ENCODE measurements at regions not wholly inside any gene's neighbourhood (a gene's known extent, or its start where the extent isn't known, plus 50 kb on each side); places are given as distances from the start of the nearest gene placed in this dataset.

GRCh38 chr6:144580771-144581170 is 295.6 kb downstream of the UTRN start:
- Histone ChIP-seq H3K9me3 (ENCODE audit: low read length) (no peaks in the 10 kb centered on the region), H3K36me3 (replicated peaks in 1 of 2; ENCODE audit: control insufficient read depth in 1 of 2, insufficient read depth in 2 of 2, low read length in 2 of 2) (peaks cover 21 to 42% of the 10 kb centered on the region in 2 experiments), H3K4me3 (replicated peaks in 1 of 3; ENCODE audit: insufficient read depth in 1 of 3, low read depth in 2 of 3, low read length in 3 of 3) (no peak overlapping the region), H2AFZ (ENCODE audit: low read length) (no peak overlapping the region), H3K27ac (ENCODE audit: extremely low read length, insufficient read depth, low read length) (no peak overlapping the region), H3K4me1 (ENCODE audit: insufficient read depth, low read length) (peaks cover 42% of the 10 kb centered on the region), H3K4me2 (ENCODE audit: low read depth, low read length) (no peak overlapping the region), H4K20me1 (ENCODE audit: insufficient read depth, low read length) (no peaks in the 10 kb centered on the region), H3K27me3 (ENCODE audit: control insufficient read depth in 1 of 2, insufficient read depth in 2 of 2, low read length in 2 of 2) (no peaks in the 10 kb centered on the region), H3K9ac (ENCODE audit: insufficient read depth, low read depth, low read length) (no peak overlapping the region), H3K79me2 (ENCODE audit: insufficient read depth, low read length) (no peaks in the 10 kb centered on the region)
- no peak for ATAC-seq
- WGBS (ENCODE audit: low lambda C conversion rate), result 97% methylated on average over 1 of the region's 1 CpG
- POLR2A ChIA-PET, result no interaction called here
- FAIRE-seq, result no peak
- TF ChIP-seq, protein P1, sequence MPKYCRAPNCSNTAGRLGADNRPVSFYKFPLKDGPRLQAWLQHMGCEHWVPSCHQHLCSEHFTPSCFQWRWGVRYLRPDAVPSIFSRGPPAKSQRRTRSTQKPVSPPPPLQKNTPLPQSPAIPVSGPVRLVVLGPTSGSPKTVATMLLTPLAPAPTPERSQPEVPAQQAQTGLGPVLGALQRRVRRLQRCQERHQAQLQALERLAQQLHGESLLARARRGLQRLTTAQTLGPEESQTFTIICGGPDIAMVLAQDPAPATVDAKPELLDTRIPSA (CRISPR knock-in tag; IDR thresholded peaks at IDR 0.05; ENCODE audit: borderline replicate concordance), result no peak
- no TSS peak for BruUV-seq (replicated peaks)
- in situ Hi-C loops (cut with HindIII; ENCODE audit: extremely low pct_ligation_motif_present, low pct_unique_long_range_greater_than_20kb), result loop anchor here (5.0 to 10.0 kb wide), 4 partner anchors 357 to 1054 kb away; no protein-coding TSS in a partner anchor
- intact Hi-C loops (cut with micrococcal nuclease; ENCODE audit: unreplicated experiment), result no loop called here
- CTCF ChIA-PET (ENCODE audit: low intra/inter-chr PET ratio, low total read pairs), result no interaction called here
- DNase-seq (ENCODE audit: low spot score), result no peak

DNA sequence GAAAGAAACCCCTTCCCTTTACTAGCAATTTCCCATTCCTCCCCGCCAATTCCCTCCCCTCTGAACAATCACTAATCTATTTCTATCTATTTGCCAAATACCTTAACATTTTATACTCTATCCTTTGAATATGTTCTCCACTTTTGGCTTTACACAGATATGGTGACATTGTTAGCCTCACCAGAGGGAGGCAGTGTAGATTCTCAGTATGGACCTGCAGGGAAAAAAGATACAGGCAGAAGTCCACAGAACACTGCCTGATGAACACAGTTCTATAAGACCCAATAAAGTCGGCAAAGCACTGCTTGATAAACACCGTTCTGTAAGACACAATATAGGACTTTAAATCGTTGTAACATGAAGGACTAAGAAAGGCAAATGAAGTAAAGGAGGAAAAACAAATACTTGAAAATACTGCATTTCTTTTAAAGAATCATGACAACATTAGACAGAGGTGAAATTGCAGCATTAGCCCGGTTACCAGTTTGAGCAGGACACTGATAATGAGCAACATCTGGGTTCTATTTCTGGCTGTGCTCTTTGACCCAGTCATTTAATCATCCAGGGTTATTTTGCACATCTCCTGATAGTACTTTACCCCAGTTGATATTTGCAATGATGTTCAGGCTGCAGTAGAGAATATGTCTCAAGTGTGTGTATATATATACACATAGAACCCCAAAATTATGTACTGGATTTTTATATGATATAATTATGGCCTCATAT is 296.8 kb downstream of the UTRN start:
- in situ Hi-C loops (cut with HindIII; ENCODE audit: extremely low pct_ligation_motif_present, low pct_unique_long_range_greater_than_20kb), result loop anchor here (5.0 to 10.0 kb wide), 4 partner anchors 355 to 1053 kb away; no protein-coding TSS in a partner anchor
- H3K9me3 ChIP-seq (ENCODE audit: low read length), result no peaks in the 10 kb centered on the region
- H2AFZ ChIP-seq (ENCODE audit: low read length), result no peak overlapping the region
- TSS peak; percentile 3 for BruUV-seq (replicated peaks)
- no peak overlapping the region for H3K27ac ChIP-seq (ENCODE audit: extremely low read length, insufficient read depth, low read length)
- intact Hi-C loops (cut with micrococcal nuclease; ENCODE audit: unreplicated experiment), result no loop called here
- H3K4me3 ChIP-seq (replicated peaks in 1 of 3; ENCODE audit: insufficient read depth in 1 of 3, low read depth in 2 of 3, low read length in 3 of 3), result no peak overlapping the region
- peaks cover 20 to 41% of the 10 kb centered on the region in 2 experiments for H3K36me3 ChIP-seq (replicated peaks in 1 of 2; ENCODE audit: control insufficient read depth in 1 of 2, insufficient read depth in 2 of 2, low read length in 2 of 2)
- no peak overlapping the region for H3K9ac ChIP-seq (ENCODE audit: insufficient read depth, low read depth, low read length)
- H3K4me2 ChIP-seq (ENCODE audit: low read depth, low read length), result no peak overlapping the region
- H3K27me3 ChIP-seq (ENCODE audit: control insufficient read depth in 1 of 2, insufficient read depth in 2 of 2, low read length in 2 of 2), result no peaks in the 10 kb centered on the region
- no peaks in the 10 kb centered on the region for H4K20me1 ChIP-seq (ENCODE audit: insufficient read depth, low read length)
- WGBS (ENCODE audit: low lambda C conversion rate), result 72% methylated on average over 5 of the region's 5 CpGs
- peaks cover 39% of the 10 kb centered on the region for H3K4me1 ChIP-seq (ENCODE audit: insufficient read depth, low read length)
- ChIA-PET CTCF (ENCODE audit: low intra/inter-chr PET ratio, low total read pairs) (no interaction called here), POLR2A (no interaction called here)
- DNase-seq (ENCODE audit: low spot score) (peak; percentile 35), FAIRE-seq (no peak), ATAC-seq (peak; percentile 68)
- H3K79me2 ChIP-seq (ENCODE audit: insufficient read depth, low read length), result no peaks in the 10 kb centered on the region
- TF ChIP-seq, protein P2, sequence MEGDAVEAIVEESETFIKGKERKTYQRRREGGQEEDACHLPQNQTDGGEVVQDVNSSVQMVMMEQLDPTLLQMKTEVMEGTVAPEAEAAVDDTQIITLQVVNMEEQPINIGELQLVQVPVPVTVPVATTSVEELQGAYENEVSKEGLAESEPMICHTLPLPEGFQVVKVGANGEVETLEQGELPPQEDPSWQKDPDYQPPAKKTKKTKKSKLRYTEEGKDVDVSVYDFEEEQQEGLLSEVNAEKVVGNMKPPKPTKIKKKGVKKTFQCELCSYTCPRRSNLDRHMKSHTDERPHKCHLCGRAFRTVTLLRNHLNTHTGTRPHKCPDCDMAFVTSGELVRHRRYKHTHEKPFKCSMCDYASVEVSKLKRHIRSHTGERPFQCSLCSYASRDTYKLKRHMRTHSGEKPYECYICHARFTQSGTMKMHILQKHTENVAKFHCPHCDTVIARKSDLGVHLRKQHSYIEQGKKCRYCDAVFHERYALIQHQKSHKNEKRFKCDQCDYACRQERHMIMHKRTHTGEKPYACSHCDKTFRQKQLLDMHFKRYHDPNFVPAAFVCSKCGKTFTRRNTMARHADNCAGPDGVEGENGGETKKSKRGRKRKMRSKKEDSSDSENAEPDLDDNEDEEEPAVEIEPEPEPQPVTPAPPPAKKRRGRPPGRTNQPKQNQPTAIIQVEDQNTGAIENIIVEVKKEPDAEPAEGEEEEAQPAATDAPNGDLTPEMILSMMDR (CRISPR knock-in tag; IDR thresholded peaks at IDR 0.05), result peak; percentile 74
- TF ChIP-seq CCAR2 (optimal IDR thresholded peaks at IDR 0.05; ENCODE audit: low read depth, low read length), result no peak
- TF ChIP-seq GABPA (IDR thresholded peaks at IDR 0.05; ENCODE audit: low read depth, low read length), result no peak
- no peak for TF ChIP-seq GABPA (CRISPR knock-in tag; IDR thresholded peaks at IDR 0.05; ENCODE audit: low read depth)
- TF ChIP-seq ZBTB42 (CRISPR knock-in tag; IDR thresholded peaks at IDR 0.05), result no peak
- TF ChIP-seq KLF11 (CRISPR knock-in tag; IDR thresholded peaks at IDR 0.05), result 0 out of 2 replicates have a peak, but pooled peaks have one; percentile 37
- no peak for TF ChIP-seq NBN (conservative IDR thresholded peaks at IDR 0.05)
- TF ChIP-seq ZNF33B (CRISPR knock-in tag; IDR thresholded peaks at IDR 0.05), result no peak
- TF ChIP-seq STAG1 (CRISPR knock-in tag; IDR thresholded peaks at IDR 0.05), result peak; percentile 79
- TF ChIP-seq ZGPAT (CRISPR knock-in tag; IDR thresholded peaks at IDR 0.05), result 0 out of 2 replicates have a peak, but pooled peaks have one; percentile 26
- 0 out of 4 replicates have a peak, but pooled peaks of 1 of the 2 experiments have one; percentile 23 for TF ChIP-seq KLF16 (CRISPR knock-in tag; IDR thresholded peaks at IDR 0.05)

Measured in HepG2 (cell line).